SU-DHL-6 (cell line): ENCODE measurements at regions not wholly inside any gene's neighbourhood (a gene's known extent, or its start where the extent isn't known, plus 50 kb on each side); places are given as distances from the start of the nearest gene placed in this dataset.

Experiments used
- EZH2phosphoT487 ChIP-seq: fragments of 200-600 bp; sonication (generic), shearing (Covaris generic); conservative IDR thresholded peaks from 2 replicates; pipeline ENCODE4 v1.6.1; 2018; ENCODE audit warnings: mild to moderate bottlenecking, antibody characterized with exemption, low read length, moderate library complexity, mixed read lengths
- TF ChIP-seq, protein P1 (sequence below): fragments of 200-600 bp; sonication (generic); IDR thresholded peaks from one replicate; pipeline ENCODE4 v1.5.1; 2017; ENCODE audit warnings: antibody characterized with exemption, mild to moderate bottlenecking, low read length, moderate library complexity; ENCODE audit not compliant: insufficient read depth, poor library complexity, severe bottlenecking

DNA sequence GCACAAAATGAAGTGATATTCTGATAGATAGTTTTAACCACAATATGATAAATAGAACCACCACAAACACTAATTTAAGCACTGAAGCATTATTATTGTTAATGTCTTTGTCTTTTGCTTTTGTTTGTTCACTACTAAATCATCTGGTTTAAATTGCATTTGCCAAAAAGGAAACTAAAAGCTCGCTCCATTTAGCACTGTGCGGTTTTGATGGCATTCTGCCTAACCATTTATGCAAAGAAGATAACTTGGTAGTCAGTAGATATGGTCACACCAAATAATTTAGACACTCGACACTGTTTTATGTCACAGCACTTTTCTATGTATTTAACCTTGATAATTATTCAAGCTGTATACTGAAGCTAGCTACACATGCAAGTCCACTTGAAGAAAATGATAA is 849.8 kb upstream of the CDH6 start:
- TF ChIP-seq, protein P1, sequence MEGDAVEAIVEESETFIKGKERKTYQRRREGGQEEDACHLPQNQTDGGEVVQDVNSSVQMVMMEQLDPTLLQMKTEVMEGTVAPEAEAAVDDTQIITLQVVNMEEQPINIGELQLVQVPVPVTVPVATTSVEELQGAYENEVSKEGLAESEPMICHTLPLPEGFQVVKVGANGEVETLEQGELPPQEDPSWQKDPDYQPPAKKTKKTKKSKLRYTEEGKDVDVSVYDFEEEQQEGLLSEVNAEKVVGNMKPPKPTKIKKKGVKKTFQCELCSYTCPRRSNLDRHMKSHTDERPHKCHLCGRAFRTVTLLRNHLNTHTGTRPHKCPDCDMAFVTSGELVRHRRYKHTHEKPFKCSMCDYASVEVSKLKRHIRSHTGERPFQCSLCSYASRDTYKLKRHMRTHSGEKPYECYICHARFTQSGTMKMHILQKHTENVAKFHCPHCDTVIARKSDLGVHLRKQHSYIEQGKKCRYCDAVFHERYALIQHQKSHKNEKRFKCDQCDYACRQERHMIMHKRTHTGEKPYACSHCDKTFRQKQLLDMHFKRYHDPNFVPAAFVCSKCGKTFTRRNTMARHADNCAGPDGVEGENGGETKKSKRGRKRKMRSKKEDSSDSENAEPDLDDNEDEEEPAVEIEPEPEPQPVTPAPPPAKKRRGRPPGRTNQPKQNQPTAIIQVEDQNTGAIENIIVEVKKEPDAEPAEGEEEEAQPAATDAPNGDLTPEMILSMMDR: no peak
- TF ChIP-seq EZH2phosphoT487: no peak
